ENCODE measurements at regions not wholly inside any gene's neighbourhood (a gene's known extent, or its start where the extent isn't known, plus 50 kb on each side); places are given as distances from the start of the nearest gene placed in this dataset.

DNA sequence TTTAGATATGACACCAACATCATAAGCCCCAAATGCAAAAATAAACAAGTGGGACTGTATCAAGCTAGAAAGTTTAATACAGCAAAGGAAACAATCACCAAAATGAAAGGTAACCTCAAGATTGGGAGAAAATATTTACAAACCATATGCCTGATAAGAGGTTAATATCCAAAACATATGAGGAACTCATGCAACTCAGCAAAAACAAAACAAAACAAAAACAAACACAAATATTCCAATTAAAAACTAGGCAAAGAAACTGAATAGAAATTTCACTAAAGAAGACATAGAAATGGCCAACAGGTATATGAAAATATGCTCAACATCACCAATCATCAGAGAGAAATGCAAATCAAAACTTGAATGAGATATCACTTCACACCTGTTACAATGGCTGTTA, 116.5 kb upstream of the ATP1B1 start:
- TF ChIP-seq, protein P1, sequence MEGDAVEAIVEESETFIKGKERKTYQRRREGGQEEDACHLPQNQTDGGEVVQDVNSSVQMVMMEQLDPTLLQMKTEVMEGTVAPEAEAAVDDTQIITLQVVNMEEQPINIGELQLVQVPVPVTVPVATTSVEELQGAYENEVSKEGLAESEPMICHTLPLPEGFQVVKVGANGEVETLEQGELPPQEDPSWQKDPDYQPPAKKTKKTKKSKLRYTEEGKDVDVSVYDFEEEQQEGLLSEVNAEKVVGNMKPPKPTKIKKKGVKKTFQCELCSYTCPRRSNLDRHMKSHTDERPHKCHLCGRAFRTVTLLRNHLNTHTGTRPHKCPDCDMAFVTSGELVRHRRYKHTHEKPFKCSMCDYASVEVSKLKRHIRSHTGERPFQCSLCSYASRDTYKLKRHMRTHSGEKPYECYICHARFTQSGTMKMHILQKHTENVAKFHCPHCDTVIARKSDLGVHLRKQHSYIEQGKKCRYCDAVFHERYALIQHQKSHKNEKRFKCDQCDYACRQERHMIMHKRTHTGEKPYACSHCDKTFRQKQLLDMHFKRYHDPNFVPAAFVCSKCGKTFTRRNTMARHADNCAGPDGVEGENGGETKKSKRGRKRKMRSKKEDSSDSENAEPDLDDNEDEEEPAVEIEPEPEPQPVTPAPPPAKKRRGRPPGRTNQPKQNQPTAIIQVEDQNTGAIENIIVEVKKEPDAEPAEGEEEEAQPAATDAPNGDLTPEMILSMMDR (IDR thresholded peaks at IDR 0.05), result no peak
- no peak for TF ChIP-seq EP300 (IDR thresholded peaks at IDR 0.05)
- TF ChIP-seq POLR2A (IDR thresholded peaks at IDR 0.05), result no peak

Data from tibial nerve (tissue), 4 donors.